Fibroblast of lung (primary cell): ENCODE measurements at regions not wholly inside any gene's neighbourhood (a gene's known extent, or its start where the extent isn't known, plus 50 kb on each side); places are given as distances from the start of the nearest gene placed in this dataset.
"Not testable (repeated sequence)": the region's sequence is repeated elsewhere in the genome, so short reads cannot be mapped to it uniquely, and the experiment has no call there.

Experiments used
- CTCF ChIP-seq, 2 donors: IDR thresholded peaks in 1 of 2; conservative IDR thresholded peaks in 1 of 2; 1 replicate in 1 of 2; 2 replicates in 1 of 2; pipeline ENCODE4 v1.5.1; 2011 to 2012; ENCODE audit warnings: low read length in 2 of 2, control low read depth in 1 of 2, inconsistent platforms in 1 of 2, low read depth in 1 of 2, mild to moderate bottlenecking in 1 of 2
- EZH2 ChIP-seq: IDR thresholded peaks from 2 replicates; pipeline ENCODE4 v1.5.1; 2012; ENCODE audit warnings: low read length, control low read depth, mild to moderate bottlenecking; ENCODE audit errors: missing control alignments

GRCh38 chr6:131445356-131445755 is 127.7 kb upstream of the ARG1 start:
- not testable (repeated sequence) for TF ChIP-seq CTCF (conservative IDR thresholded peaks at IDR 0.05 in 1 of 2, IDR thresholded peaks at IDR 0.05 in 1 of 2; ENCODE audit: low read depth in 1 of 2, low read length in 2 of 2); EZH2
